ENCODE measurements at regions not wholly inside any gene's neighbourhood (a gene's known extent, or its start where the extent isn't known, plus 50 kb on each side); places are given as distances from the start of the nearest gene placed in this dataset.

DNA sequence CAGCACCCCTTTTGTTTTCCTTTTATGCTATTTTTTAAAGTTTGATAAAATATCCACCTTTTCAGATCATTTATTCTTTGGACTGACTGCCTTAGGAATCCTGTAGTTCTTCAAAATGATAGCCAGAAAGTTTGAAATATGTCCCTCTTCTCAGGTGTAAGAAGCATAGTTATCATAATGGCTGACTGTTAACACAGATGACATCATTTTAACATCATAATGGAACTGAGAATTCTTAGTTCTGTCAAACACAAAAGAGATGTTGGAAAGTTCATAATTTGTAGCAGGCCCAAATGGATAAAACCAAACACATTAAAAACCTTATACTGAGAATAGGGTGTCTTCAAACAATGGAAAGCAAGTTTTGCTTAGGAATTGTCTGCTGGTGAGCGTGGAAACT, 1254.4 kb downstream of the ADGRL3 start:
- no peaks in the 10 kb centered on the region for H4K20me1 ChIP-seq (ENCODE audit: insufficient read depth)
- no peaks in the 10 kb centered on the region for H3K79me2 ChIP-seq (ENCODE audit: insufficient read depth)
- no peaks in the 10 kb centered on the region for H3K9me3 ChIP-seq
- H3K27ac ChIP-seq (ENCODE audit: low read depth in 2 of 2, low read length in 1 of 2) = no peak overlapping the region
- POLR2A ChIA-PET = no interaction called here
- DNase-seq = no peak
- H3K9me2 ChIP-seq = no peaks in the 10 kb centered on the region
- no peaks in the 10 kb centered on the region for H3F3A ChIP-seq (replicated peaks; ENCODE audit: insufficient read depth)
- no peaks in the 10 kb centered on the region for H3K27me3 ChIP-seq (ENCODE audit: insufficient read depth)
- H2AFZ ChIP-seq (ENCODE audit: low read depth) = no peak overlapping the region
- CTCF ChIA-PET = no interaction called here
- TF ChIP-seq SIN3A (IDR thresholded peaks at IDR 0.05; ENCODE audit: borderline replicate concordance, low read depth, low read length) (no peak), ELF1 (IDR thresholded peaks at IDR 0.05) (no peak), MXI1 (IDR thresholded peaks at IDR 0.05; ENCODE audit: low read depth, low read length) (no peak), YY1 (IDR thresholded peaks at IDR 0.05; ENCODE audit: low read depth) (no peak), NFIC (IDR thresholded peaks at IDR 0.05; ENCODE audit: borderline replicate concordance) (no peak), GABPA (IDR thresholded peaks at IDR 0.05; ENCODE audit: low read depth) (no peak), RAD21 (IDR thresholded peaks at IDR 0.05; ENCODE audit: low read length) (no peak), MEF2A (IDR thresholded peaks at IDR 0.05; ENCODE audit: borderline replicate concordance, low read depth) (no peak), TAF1 (IDR thresholded peaks at IDR 0.05; ENCODE audit: borderline replicate concordance, low read depth, low read length) (no peak), RCOR1 (IDR thresholded peaks at IDR 0.05; ENCODE audit: low read length) (no peak), JUND (IDR thresholded peaks at IDR 0.05) (no peak), EP300 (IDR thresholded peaks at IDR 0.05; ENCODE audit: borderline replicate concordance in 1 of 2, low read depth in 1 of 2, low read length in 1 of 2) (no peak), TCF12 (IDR thresholded peaks at IDR 0.05) (no peak), RFX5 (IDR thresholded peaks at IDR 0.05; ENCODE audit: low read length) (no peak), TEAD4 (IDR thresholded peaks at IDR 0.05; ENCODE audit: borderline replicate concordance, insufficient read depth) (no peak)
- TF ChIP-seq, protein P1, sequence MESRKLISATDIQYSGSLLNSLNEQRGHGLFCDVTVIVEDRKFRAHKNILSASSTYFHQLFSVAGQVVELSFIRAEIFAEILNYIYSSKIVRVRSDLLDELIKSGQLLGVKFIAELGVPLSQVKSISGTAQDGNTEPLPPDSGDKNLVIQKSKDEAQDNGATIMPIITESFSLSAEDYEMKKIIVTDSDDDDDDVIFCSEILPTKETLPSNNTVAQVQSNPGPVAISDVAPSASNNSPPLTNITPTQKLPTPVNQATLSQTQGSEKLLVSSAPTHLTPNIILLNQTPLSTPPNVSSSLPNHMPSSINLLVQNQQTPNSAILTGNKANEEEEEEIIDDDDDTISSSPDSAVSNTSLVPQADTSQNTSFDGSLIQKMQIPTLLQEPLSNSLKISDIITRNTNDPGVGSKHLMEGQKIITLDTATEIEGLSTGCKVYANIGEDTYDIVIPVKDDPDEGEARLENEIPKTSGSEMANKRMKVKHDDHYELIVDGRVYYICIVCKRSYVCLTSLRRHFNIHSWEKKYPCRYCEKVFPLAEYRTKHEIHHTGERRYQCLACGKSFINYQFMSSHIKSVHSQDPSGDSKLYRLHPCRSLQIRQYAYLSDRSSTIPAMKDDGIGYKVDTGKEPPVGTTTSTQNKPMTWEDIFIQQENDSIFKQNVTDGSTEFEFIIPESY (IDR thresholded peaks at IDR 0.05; ENCODE audit: borderline replicate concordance, low read depth) = no peak
- TF ChIP-seq, protein P2, sequence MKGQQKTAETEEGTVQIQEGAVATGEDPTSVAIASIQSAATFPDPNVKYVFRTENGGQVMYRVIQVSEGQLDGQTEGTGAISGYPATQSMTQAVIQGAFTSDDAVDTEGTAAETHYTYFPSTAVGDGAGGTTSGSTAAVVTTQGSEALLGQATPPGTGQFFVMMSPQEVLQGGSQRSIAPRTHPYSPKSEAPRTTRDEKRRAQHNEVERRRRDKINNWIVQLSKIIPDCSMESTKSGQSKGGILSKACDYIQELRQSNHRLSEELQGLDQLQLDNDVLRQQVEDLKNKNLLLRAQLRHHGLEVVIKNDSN (IDR thresholded peaks at IDR 0.05; ENCODE audit: borderline replicate concordance, low read depth) = no peak
- TF ChIP-seq, protein P3, sequence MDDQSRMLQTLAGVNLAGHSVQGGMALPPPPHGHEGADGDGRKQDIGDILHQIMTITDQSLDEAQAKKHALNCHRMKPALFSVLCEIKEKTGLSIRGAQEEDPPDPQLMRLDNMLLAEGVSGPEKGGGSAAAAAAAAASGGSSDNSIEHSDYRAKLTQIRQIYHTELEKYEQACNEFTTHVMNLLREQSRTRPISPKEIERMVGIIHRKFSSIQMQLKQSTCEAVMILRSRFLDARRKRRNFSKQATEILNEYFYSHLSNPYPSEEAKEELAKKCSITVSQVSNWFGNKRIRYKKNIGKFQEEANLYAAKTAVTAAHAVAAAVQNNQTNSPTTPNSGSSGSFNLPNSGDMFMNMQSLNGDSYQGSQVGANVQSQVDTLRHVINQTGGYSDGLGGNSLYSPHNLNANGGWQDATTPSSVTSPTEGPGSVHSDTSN (IDR thresholded peaks at IDR 0.05) = no peak
- TF ChIP-seq, protein P4, sequence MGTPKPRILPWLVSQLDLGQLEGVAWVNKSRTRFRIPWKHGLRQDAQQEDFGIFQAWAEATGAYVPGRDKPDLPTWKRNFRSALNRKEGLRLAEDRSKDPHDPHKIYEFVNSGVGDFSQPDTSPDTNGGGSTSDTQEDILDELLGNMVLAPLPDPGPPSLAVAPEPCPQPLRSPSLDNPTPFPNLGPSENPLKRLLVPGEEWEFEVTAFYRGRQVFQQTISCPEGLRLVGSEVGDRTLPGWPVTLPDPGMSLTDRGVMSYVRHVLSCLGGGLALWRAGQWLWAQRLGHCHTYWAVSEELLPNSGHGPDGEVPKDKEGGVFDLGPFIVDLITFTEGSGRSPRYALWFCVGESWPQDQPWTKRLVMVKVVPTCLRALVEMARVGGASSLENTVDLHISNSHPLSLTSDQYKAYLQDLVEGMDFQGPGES (IDR thresholded peaks at IDR 0.05; ENCODE audit: low read depth, low read length) = no peak
- TF ChIP-seq, protein P5, sequence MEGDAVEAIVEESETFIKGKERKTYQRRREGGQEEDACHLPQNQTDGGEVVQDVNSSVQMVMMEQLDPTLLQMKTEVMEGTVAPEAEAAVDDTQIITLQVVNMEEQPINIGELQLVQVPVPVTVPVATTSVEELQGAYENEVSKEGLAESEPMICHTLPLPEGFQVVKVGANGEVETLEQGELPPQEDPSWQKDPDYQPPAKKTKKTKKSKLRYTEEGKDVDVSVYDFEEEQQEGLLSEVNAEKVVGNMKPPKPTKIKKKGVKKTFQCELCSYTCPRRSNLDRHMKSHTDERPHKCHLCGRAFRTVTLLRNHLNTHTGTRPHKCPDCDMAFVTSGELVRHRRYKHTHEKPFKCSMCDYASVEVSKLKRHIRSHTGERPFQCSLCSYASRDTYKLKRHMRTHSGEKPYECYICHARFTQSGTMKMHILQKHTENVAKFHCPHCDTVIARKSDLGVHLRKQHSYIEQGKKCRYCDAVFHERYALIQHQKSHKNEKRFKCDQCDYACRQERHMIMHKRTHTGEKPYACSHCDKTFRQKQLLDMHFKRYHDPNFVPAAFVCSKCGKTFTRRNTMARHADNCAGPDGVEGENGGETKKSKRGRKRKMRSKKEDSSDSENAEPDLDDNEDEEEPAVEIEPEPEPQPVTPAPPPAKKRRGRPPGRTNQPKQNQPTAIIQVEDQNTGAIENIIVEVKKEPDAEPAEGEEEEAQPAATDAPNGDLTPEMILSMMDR (IDR thresholded peaks at IDR 0.05) = no peak
- no peaks in the 10 kb centered on the region for H3K4me1 ChIP-seq (ENCODE audit: control insufficient read depth in 1 of 2, insufficient read depth in 2 of 2, low read depth in 1 of 2, low read length in 1 of 2)
- H3K4me3 ChIP-seq (ENCODE audit: low read depth in 2 of 2, low read length in 1 of 2) = no peak overlapping the region
- 33% methylated on average over 1 of the region's 1 CpG for WGBS (ENCODE audit: low lambda C conversion rate)
- no peak overlapping the region for H3K4me2 ChIP-seq
- no peaks in the 10 kb centered on the region for H3K36me3 ChIP-seq (replicated peaks in 1 of 2; ENCODE audit: control insufficient read depth in 1 of 2, insufficient read depth in 2 of 2, low read length in 1 of 2)
- H3K9ac ChIP-seq = no peak overlapping the region
